ENCODE measurements at regions not wholly inside any gene's neighbourhood (a gene's known extent, or its start where the extent isn't known, plus 50 kb on each side); places are given as distances from the start of the nearest gene placed in this dataset.

DNA sequence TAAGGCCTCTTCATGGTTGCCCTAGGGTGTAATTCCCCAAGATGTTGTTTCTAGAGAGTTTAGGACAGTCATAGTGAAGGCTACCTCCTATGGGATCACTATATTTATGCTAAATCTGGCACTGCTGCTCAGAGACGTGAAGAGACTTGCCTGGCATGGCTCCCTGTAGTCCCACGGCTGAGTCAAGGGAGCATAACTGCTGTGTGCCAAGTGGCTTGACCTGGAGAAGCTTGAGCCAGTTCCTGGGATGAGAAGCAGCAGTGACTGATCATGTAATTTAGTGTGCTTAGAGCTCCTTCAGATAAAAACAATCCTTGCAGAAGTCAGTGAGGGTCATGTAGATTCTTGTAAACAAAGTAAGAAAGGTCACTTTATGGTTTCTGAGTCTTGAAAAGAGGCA, 68.9 kb upstream of the TSPAN2 start:
- H4K5ac ChIP-seq (ENCODE audit: insufficient read length, low read depth, low read length) = no peak overlapping the region
- no peak overlapping the region for H3K4me2 ChIP-seq (ENCODE audit: insufficient read depth, insufficient read length, low read length)
- no peaks in the 10 kb centered on the region for H3K79me2 ChIP-seq (ENCODE audit: insufficient read depth, low read length)
- H3K14ac ChIP-seq (ENCODE audit: insufficient read depth, low read length) = no peak overlapping the region
- Mint-ChIP-seq H3K27me3 (ENCODE audit: low read depth) (no peaks in the 10 kb centered on the region; the same call in 1 of the 2 replicates), H3K4me3 (no peak overlapping the region), H3K27ac (no peak overlapping the region), H3K4me1 (no peaks in the 10 kb centered on the region), H3K36me3 (ENCODE audit: insufficient read depth in 1 of 3, low read depth in 3 of 3) (no peaks in the 10 kb centered on the region), H3K9me3 (no peaks in the 10 kb centered on the region)
- WGBS (ENCODE audit: extremely low coverage, insufficient read length, low lambda C conversion rate) = no CpG with 5 or more reads among the region's 2 CpGs
- no peak overlapping the region for H3K27ac ChIP-seq (ENCODE audit: insufficient read length, low read depth, low read length)
- H2BK5ac ChIP-seq (ENCODE audit: insufficient read length, low read length) = no peak overlapping the region
- H3K79me1 ChIP-seq (ENCODE audit: insufficient read depth, low read depth, low read length, poor library complexity, severe bottlenecking) = no peaks in the 10 kb centered on the region
- no peak overlapping the region for H2BK15ac ChIP-seq (ENCODE audit: low read depth, low read length)
- no peaks in the 10 kb centered on the region for H3K23me2 ChIP-seq (ENCODE audit: insufficient read length, low read depth, low read length, poor library complexity, severe bottlenecking)
- H3K9ac ChIP-seq (ENCODE audit: extremely low read depth, insufficient read length, low read length) = no peak overlapping the region
- no peak overlapping the region for H4K91ac ChIP-seq (ENCODE audit: insufficient read length, low read depth, low read length)
- no peak overlapping the region for H3K23ac ChIP-seq (ENCODE audit: insufficient read length, low read depth, low read length)
- DNase-seq = no peak
- no peak overlapping the region for H3T11ph ChIP-seq (ENCODE audit: low read length)
- no peak overlapping the region for H4K8ac ChIP-seq (replicated peaks; ENCODE audit: insufficient read length, low read depth, low read length)
- H2BK120ac ChIP-seq (ENCODE audit: low read depth, low read length, poor library complexity, severe bottlenecking) = no peak overlapping the region
- no peak overlapping the region for H2BK20ac ChIP-seq (ENCODE audit: low read depth, low read length, poor library complexity, severe bottlenecking)
- H4K20me1 ChIP-seq (ENCODE audit: control insufficient read depth, insufficient read depth, insufficient read length) = no peaks in the 10 kb centered on the region
- no peak overlapping the region for H3K18ac ChIP-seq (ENCODE audit: insufficient read length, low read depth, low read length)
- H2BK12ac ChIP-seq (ENCODE audit: insufficient read length, low read depth, low read length) = no peak overlapping the region
- H2AFZ ChIP-seq (ENCODE audit: low read length) = no peak overlapping the region
- no peak overlapping the region for H2AK5ac ChIP-seq (ENCODE audit: insufficient read length, low read length)
- TF ChIP-seq, protein P1, sequence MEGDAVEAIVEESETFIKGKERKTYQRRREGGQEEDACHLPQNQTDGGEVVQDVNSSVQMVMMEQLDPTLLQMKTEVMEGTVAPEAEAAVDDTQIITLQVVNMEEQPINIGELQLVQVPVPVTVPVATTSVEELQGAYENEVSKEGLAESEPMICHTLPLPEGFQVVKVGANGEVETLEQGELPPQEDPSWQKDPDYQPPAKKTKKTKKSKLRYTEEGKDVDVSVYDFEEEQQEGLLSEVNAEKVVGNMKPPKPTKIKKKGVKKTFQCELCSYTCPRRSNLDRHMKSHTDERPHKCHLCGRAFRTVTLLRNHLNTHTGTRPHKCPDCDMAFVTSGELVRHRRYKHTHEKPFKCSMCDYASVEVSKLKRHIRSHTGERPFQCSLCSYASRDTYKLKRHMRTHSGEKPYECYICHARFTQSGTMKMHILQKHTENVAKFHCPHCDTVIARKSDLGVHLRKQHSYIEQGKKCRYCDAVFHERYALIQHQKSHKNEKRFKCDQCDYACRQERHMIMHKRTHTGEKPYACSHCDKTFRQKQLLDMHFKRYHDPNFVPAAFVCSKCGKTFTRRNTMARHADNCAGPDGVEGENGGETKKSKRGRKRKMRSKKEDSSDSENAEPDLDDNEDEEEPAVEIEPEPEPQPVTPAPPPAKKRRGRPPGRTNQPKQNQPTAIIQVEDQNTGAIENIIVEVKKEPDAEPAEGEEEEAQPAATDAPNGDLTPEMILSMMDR (conservative IDR thresholded peaks at IDR 0.05) = no peak
- H3K56ac ChIP-seq (ENCODE audit: insufficient read length, low read depth, low read length) = no peak overlapping the region
- H3K4ac ChIP-seq (ENCODE audit: low read depth, low read length) = no peak overlapping the region
- H3K4me1 ChIP-seq (ENCODE audit: insufficient read depth, low read length) = no peaks in the 10 kb centered on the region
- H3K9me3 ChIP-seq (ENCODE audit: control insufficient read depth, low read depth, low read length) = no peaks in the 10 kb centered on the region
- no peaks in the 10 kb centered on the region for H3K27me3 ChIP-seq (ENCODE audit: insufficient read depth, low read length)
